CD4-positive, alpha-beta T cell treated with Interleukin-6 for 4 hours (primary cell): ENCODE measurements at regions not wholly inside any gene's neighbourhood (a gene's known extent, or its start where the extent isn't known, plus 50 kb on each side); places are given as distances from the start of the nearest gene placed in this dataset.
"Not testable (repeated sequence)": the region's sequence is repeated elsewhere in the genome, so short reads cannot be mapped to it uniquely, and the experiment has no call there.

Experiments used
- DNase-seq: peaks from one replicate; pipeline ENCODE4 v3.0.0-alpha.2; 2020; ENCODE audit warnings: mixed read lengths

DNA sequence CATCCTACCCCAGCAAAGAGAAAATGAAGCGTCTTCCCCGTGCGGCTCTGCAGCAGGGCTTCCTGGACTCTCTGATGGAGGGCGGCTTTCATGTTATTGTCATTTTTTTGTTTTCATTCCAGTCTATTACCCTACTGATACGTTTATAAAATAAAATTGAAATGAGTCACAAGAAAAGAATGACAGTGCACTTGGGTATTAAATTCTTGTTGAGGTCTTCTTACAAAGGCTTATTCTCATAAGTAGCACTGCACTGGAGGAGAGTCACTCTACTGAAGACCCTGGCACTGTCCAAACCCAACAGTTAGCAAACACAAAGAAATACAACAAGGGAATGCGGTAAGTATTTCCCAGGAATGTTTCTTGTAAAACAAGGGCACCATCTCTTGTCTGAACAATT is 379.3 kb downstream of the MAFB start:
- no peak for DNase-seq

DNA sequence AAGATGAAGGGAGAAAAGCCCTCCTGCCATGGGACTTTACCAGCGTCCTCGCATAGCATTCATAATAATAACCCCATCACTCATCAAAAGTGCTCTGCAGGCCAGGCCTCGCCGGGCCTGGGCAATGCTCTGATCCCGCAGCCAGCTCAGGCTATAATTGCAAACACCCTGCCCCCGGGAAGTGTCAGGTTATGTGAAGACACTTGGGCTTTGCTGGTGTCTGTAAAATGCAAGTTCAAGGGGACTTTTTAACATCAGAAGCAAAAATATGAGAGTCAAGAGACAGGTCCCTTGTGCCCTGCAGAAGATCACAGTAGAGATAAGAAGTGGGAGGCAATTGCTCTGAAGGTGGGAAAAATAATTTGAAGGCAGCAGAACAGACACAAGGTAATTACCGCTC is 381.0 kb downstream of the MAFB start:
- DNase-seq = no peak

DNA sequence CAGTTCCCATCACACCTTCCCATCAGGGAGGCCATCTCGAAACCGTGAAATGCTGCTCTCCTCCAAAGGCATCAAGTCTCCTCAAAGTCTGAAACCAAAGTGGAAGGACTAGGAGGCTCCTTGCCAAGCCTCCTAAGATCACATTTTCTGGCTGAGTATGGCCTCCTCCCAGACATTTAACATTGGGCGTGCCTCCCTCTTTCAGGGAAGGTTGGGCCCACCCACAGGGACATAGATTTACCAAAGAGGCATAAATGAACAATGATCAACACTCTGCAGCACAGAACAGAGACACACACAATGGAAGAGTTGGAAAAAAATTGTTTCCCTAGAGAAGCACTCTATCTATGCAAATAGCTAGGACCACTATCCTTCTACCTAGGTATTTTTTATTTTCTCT is 381.8 kb downstream of the MAFB start:
- no peak for DNase-seq

DNA sequence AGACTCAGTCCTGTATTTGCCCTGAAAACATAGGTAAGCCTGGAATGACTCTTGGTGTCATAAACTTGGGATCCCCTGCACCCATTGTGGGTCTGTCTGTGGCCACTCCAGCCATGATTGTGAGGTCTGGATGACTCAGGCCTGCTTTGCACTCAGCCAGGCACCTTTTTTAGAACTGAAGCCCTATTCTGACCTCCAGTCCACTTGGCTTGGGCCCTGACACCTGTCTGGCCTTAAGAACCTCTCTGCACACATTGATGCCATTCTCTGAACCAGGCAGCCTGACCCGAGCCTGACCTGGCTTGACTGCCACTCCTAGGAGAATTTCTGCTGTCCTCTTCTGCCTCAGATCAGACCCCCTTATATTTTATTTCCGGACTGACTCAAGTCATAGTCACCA is 383.7 kb downstream of the MAFB start:
- DNase-seq = no peak

DNA sequence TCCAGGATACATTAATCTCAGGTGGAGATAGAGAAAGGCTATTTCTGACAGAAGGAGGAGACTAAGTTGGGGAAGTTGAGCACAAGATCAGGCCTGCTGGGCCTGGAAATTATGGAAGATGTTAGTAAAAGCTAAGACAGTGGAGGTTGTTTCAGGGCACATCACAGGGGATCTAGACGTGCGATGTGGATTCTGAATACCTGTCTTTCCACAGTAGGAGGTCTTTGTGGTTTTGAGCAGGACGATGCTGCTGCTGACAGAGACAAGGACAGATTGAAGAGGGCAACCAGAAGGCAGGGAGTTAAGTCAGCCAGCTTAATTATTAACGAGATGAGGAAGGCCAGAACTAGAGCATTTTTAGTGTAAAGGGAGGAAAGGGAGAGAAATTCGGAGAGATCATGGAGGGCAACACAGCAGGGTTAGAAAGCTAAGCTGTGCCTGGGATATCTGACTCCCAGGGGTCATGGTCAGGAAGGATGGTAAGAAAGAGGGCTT is 384.9 kb downstream of the MAFB start:
- DNase-seq = no peak

DNA sequence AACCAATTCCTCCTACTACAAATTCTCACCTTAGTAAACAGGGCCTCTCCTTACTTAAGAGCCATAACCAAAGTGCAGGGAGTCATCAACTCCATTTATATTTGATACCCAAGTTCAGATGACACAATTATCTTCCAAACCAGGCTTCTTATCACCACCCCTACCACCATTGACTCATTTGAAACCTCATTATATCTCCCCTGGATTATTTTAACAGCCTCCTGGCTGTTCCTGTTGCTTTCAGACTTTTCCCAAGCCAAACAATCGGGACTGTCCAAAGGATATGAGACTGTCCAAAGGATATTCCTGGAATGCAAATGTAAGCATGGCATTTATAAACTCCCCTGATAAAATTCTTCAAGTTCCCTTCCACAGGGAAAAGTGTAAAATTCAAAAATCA is 394.3 kb downstream of the MAFB start:
- DNase-seq = no peak

DNA sequence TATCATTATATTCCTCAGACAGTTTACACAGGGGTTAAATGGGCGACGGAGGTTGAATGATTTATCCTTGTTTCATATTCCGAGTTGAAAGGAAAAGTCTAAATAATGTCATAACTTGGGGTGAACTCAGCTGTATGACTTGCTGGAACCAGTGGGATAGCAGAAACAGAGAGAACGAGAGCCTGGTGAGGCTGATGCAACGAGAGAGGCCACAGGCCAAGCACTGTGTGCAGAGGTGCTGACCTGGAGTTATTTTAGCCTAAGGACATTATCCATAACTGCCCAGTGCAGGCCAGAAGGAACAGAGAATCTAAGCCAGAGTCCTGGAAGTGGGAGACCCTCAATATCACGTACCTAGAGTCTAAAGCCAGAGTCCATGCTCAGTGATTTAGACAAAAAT is 394.9 kb downstream of the MAFB start:
- DNase-seq = no peak

DNA sequence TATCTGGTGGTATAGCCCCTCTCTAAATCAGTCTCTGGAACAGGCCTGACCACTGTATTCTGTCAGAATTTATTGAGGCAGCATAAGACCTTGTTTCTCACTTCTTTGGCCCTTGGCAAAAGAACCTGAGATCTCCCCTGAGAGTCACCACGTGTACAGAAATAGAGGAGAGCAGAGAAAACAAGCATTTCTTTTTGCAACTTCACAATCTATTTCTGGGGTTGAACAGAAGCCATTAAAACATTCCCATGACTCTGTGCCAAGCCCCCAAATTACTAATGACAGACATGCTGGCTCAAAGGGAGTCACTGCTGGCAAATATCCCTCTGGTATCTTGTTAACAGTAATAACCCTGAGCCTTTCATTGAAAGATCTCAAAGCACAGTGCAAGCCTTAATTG is 395.3 kb downstream of the MAFB start:
- DNase-seq = no peak

DNA sequence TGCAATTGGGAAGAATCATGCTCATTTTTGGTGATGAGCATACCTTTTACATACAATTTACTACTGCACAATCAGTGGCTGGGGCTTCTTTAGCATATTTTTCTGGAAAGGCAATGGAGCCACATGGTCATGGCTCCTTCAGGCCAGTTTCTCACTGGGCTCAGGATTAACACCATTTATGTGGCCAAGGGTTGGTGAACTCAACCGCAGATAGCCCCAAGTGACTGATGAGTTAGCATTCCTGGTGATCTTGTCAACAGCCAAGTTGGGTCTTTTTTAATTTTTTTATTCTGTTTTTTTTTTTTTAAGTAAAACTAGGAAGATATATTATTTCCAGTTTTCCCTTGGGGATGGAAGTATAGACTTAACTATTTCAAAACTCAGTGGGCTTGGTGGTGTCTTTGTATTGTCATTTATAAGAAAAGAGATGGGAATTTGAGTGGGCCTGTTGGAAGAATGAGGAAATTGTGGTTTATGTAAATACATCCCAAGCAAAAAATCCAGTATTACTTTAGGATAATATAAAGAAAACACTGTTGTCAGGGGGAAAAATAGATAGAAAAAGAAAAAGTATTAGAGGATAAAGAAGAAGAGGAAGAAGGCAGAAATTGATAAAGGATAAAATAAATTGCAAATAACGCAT is 397.4 kb downstream of the MAFB start:
- DNase-seq = no peak

DNA sequence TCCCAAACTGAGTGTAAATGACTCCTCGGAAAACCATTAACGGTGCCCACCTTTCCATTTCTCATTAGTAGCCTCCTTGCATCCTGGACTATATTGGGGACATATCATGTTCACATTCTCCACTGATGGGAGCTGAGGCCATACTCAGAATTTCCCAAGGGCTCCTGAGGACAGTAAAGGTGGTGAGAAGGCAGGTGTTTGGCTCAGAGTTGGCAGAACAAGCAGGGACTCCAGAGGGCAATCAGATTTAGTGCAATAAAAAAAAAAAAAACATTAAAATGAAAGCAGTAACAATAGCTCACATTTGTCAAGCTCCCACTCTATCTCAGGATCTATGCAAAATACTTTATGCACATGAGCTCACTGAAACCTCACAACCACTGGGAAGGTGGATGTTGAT is 401.4 kb downstream of the MAFB start:
- DNase-seq = no peak

DNA sequence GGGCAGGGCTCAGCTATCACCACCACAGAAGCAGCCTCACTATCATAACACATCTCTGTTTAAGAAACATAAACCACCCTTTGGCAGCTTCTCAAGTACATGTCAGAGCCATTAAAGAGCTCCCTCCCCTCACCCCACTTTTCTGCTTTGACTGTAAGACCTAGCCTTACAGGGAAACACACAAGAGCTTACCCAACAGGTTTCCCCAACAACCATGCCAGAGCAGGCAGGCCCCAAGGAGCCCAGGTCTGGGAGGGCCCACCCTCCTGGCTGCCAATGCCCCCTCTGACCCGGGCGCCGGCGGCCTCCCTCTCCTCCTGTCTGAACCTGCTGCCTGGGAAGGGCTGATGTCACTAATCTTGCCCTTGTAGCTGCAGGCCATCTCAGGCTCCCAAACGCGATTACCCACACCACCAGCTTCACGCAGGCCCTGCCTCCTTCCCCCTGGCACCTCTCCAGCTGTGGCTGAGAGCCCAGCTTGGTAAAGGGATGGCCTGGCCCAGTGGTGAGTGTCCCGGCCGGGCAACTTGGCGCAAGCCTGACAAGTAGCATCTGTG is 402.0 kb downstream of the MAFB start:
- no peak for DNase-seq

DNA sequence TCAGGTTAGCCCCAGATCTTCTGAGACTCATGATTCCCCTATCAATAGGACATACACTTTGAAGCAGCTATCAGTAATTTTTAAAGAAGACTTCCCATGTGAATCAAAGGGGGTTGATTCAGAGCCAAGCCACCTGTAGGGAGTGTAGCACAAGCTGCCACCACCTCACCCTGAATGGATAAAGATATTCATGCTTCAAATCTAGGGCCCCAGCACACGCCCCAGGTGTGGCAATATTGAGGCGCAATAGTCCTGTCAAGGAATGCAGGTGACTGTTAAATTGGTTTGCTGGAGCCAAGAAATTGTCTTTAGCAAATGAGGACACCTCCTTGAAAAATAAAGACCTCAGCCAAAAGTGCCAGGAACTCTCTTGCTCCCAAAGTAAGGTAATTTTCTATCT is 404.4 kb downstream of the MAFB start:
- no peak for DNase-seq

DNA sequence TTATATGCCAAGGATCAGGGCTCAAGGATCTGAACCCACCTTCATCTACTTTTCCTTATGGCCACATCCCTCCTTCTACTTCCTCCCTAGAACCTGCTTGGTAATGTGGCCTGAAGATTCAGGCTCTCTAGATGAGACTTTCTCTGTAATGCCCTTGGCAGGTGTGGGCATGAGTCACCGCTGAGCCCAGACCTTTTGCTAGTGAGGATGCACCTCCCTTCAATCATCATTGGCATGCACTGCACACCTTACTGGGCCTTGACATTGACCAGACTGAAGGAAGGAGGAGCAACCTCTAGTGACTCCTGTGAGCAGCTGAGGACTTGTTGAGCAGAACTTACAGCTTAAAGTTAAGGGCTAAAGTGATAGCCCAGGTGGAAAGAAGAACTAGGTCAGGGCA is 405.3 kb downstream of the MAFB start:
- DNase-seq = no peak

DNA sequence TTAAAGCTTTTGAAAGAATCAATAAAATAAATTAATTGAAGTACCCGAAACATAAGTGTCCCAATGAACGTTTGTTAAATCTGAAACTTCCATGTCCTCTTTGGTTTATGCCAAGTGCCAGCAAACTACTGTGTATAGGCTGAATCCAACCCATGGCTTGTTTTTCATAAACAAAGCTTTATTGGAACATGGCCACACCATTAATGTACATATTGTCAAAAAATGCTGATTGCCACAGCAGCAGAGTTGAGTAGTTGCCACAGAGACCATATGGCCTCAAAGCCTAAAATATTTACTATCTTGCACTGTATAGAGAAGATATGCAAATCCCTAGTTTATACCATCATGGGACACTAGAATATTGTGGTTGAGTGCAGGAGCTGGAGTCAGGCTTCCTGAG is 406.1 kb downstream of the MAFB start:
- no peak for DNase-seq

DNA sequence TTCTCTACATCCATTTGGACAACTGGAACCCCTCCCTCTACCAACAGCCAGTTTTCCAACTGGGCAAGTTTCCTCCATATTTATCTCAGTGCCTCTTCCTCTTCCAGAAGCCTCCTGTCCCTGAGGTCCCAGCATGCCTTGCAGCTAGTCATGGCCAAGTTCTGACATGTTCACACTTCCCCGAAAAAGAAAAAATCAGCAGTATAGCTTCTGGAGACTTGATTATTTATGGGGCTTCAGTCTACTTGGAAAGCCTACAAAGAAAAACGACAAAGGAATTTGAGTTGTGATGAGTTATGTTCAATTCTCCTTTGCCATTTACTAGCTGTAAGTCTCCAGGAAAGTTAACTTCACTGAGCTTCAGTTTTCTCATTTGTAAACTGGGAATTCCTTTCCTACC is 406.5 kb downstream of the MAFB start:
- no peak for DNase-seq

DNA sequence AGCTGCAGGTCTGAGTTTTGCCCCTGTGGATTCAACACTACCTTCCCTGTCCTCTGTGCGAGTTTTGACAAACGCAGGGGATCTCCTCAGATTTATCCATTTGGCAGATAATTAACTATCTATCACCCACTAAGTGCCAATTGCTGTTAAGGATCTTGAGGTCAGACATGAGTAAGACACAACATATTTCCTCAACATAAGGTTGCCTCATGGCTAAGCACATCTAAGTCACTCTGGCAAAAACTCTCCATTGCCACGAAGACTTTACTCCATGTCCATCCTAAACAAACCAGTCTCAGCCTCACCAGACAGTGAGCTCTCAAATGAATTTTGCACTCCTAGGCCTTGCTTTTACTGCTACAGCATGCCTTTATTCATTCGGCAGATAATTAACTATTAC is 408.4 kb downstream of the MAFB start:
- DNase-seq = no peak

DNA sequence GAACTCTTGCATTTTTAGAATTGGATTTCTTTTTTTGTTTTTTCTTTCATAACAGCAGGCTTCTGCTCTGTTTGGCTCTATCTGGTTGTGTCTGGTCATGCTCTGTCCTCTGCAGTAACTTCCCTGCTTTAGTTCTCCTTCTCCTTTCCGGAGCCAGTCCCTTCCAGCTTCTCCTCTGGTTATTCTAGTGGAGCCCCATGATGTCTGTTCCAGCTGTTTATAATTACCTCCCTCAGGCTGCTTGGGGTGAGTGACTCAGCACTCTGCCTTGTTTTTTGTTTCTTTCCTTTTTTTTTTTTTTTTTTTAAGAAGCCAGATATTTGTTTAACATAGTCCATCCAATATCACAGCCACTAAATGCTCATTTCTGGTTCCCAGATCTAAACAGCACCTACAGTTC is 409.6 kb downstream of the MAFB start:
- DNase-seq = no peak

DNA sequence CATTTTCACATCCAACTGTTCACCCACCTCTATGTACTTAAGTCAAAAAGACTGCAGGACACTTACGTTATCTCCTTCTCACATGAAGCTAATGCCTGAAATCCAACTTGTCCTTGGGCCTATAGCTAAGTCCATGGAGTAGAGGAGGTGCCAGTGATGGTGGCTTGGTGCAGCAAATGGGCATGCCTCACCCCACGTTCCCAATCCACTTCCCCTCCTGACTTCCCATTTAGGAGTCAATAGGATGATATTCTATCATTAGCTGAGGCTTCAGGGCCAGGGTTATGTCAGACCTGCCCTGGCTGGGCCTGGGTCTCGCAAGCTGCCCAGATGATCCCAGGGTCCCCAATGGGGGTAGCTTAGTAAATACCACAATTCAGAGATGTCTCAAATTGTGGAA is 410.4 kb downstream of the MAFB start:
- DNase-seq = no peak

DNA sequence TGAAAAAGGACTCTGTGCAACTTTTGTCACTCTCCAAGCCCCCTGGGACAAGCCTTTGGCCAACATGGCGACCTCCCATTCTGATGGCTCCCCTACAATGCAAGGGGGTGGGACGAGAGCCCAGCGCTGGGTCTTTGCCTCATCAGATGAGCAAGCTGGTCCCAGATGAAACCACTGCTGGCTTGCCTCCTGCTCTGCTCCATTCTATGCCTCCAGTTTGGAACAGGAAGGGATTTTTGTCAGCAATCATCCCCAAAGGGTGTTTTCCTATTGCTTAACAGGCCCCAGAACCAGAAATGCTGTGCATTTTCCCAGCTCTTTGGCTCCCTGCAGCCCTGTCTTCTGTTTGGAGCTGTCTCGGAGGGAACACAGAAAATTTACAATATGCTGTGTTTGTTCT is 412.7 kb downstream of the MAFB start:
- DNase-seq = no peak

DNA sequence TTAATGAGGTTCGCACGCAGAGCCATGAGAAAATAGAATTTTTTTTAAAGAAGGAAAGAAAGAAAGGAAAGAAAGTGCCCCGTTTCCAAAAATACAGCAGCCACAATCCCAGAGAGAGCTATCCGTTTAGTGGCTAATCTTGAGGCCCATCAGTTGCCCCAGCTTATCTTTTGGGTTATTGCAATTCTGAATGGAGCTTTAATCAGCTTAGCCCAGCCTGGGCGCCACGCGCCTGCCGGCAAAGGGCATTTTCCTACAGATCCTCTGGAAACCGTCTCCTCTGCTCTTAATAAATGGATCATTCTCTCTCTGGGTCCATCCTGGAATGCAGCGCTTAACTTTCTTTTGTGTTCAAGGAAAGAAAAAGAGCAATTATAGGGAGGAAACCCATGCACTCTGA is 413.3 kb downstream of the MAFB start:
- DNase-seq = no peak

DNA sequence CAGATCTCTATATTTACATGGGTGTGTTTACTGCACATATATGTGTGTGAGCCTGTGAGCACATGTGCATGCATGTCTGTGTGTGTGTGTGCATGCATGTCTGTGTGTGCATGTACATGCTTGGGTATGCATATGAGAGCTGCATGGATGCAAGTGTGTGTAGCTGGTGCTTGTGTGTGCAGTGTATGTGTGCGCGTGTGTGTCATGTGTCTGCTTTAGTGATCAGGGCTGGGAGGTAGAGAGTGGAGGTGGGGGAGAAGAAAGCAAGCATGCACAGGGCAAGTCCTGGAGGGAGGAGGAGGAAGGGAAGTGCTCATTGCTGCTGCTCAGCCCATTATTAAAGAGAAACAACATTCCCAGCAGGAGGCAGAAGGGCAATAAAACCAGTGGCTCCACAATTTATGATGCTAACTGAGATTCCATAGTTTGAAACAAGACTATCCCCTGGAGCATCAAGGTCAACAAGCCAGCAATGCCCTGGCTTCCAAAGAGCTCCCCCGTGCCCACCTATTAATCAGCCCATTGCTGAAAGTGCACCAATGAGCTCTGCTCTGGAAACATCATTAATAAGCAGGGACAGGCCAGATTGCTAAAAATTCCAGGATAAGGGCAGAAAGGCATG is 414.0 kb downstream of the MAFB start:
- DNase-seq = no peak

DNA sequence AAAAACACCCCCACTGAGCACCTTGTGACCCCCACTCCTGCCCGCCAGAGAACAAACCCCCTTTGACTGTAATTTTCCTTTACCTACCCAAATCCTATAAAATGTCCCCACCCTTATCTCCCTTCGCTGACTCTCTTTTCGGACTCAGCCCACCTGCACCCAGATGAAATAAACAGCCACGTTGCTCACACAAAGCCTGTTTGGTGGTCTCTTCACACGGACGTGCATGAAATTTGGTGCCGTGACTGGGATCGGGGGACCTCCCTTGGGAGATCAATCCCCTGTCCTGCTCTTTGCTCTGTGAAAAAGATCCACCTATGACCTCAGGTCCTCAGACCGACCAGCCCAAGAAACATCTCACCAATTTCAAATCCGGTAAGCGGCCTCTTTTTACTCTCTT is 419.8 kb downstream of the MAFB start:
- DNase-seq = not testable (repeated sequence)

DNA sequence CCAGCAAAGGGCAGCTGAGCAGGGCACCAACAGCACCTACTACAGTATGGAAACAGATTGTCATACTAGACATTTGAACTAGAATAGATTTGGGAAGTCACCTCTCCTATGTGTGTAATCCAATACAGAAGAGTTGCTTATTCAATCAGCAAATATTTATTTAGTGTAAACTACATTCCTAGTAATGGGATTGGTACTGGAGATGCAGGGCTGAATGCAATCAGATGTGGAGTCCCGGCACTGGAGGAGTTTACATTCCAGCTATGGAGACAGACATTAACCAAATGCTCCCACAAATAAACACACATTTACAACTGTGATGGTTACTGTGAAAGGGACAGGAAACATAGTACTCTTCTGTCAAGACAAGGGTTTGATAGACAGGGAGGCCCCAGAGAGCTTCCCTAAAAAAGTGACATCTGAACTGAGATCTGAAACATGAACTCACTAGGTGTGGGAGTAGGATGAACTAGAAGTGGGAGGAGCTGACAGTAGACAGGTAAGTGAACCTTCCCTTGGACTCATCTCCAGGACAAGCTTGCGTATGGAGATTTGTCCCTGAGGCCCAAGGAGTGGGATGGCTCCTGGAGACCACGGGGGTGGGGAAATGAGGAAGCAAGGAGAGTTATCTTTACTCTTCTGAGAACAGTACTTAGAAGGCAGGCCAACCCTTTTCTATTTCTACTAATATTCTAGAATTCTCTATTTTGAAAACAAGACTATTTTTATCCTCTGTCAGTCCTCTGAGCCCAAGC is 420.5 kb downstream of the MAFB start:
- no peak for DNase-seq
